ENCODE measurements at regions not wholly inside any gene's neighbourhood (a gene's known extent, or its start where the extent isn't known, plus 50 kb on each side); places are given as distances from the start of the nearest gene placed in this dataset.
"Not testable (repeated sequence)": the region's sequence is repeated elsewhere in the genome, so short reads cannot be mapped to it uniquely, and the experiment has no call there.

DNA sequence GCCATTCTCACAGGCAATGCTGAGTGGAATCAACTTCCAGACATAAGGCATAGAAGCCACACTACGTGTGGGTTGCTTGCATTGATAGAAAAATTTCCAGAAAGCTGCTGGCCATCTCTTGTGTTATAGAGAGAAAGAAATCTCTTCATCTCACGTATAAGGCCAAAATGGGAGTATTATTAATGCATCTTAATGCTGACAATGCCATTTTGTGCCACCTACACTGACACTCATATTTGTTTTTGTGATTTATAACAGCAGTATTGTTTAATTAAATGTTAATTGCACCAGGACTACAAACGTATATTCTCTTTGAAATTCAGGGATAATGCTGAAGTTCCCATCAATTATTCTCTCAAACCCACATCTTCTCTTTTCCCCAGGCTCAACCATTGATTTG, 56.1 kb upstream of the TMEM132D start:
- no peak for DNase-seq (ENCODE audit: low read depth, low spot score)

DNA sequence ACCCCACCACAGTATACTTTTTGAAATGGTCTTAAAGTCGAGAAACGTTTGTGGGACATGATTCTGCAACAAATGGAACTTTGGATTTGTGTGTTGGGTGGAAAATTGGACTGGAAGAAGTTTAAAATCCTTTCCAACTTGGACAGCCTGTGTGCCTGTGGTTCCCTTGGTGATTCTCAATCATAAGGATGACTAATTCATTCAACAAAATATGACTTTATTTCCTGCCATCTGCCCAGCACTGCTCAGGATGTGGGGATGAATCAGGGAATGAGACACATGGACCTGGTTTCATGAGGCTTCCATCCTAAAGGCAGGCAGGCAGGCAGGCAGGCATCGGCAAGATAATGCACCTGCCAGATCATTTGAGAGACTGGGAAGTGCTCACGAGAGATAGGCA, 57.3 kb upstream of the TMEM132D start:
- no peak for DNase-seq (ENCODE audit: low read depth, low spot score)

DNA sequence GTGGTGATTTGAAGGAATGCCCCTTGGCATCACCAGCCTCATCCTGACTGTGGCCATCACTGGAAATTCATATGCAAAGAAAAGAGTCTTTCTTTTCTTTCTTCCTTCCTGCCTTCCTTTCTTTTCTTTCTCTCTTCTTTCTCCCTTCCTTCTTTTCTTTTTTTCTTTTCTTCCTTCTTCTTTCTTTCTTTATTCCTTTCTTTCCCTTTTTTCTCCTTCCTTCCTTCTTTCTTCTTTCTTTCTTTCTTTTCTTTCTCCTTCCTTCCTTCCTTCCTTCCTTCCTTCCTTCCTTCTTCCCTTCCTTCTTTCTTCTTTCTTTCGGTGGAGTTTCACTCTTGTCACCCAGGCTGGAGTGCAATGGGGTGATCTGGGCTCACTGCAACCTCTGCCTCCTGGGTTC, 58.0 kb upstream of the TMEM132D start:
- no peak for DNase-seq (ENCODE audit: low read depth, low spot score)

DNA sequence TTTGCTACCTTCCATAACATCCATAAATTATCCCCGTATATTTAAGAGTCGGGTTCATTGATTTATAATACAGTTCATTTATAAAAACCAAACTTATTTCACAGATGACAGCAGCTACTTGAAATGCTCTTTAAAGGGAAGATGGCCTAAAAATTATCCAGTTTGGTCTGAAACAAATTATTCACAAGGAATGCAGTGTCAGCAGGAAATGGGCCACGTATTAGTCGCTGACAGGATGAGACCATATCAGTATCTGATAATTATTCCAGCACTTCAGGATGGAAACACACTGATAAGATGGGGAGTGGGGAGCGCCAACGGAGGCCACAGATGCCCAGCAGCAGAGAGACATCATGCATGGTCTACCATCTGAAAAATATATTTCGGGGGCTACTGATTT, 60.5 kb upstream of the TMEM132D start:
- no peak for DNase-seq (ENCODE audit: low read depth, low spot score)

DNA sequence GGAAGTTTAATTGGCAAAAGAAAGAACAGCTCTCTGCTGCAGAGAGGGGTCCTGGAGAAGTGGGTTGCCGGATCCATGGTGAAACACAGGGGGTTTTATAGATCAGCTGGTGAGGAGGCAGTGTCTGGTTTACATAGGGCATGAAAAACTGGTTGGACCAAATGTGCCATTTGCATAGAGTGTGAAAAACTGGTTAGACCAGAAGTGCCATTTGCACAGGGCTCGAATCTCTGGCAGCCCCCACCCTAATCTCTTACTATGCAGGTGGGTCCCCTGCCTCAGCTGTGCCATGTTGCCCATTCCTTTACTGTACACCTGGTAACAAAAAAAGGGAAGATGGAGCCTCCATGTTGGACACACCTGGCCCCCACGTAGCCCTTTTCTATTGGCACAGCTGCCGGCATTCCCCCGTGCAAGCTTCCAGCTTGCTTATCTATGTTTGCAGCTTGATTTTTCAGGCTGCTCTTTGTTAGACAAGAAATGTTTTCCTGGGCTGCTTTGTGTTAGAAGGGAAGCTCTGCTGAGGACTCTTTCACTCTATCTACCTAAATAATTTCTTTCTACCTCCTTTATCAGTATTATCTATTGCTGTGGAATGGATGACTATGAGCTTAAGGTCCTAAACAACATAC, 61.1 kb upstream of the TMEM132D start:
- no peak for DNase-seq (ENCODE audit: low read depth, low spot score)

DNA sequence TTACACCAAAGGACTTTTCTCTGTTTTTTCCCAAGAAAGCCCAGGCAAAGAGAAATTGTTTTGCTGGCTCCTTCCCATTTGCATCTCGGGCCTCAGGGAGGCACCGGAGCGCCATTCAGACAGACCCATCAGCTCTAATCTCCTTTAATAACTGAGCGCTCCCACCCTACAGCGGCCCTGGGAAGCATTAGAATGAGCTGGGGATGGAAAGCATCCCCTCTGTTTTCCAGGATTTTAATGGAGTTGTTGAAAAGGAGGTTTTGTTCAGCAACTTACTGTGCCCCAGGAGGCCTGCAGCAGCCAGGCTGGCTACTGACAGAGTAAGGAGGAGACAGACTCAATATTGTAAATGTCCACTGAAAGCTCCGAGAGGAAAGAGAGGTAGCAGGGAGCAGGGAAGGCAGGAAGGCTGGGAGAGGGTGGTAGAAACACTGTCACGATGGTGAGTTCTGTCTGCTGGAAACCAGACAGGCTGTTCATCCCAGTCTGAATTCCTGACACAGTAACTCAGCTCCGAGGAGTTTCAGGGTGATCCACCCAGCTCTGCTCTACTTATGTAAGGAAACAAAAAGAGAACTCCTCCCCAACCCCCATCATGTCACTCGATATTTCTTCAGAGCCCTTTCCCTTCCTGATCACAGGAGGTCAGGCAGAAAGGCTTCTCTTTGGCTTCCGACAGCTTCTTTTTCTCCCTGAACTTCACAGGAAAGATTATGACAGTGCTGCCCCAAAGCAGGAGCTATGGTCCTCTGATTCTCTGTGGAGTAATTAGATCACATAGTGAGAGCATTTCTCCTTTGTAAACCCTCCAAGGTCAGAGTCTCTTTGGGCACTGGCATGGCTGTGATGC, 62.5 kb upstream of the TMEM132D start:
- DNase-seq (ENCODE audit: low read depth, low spot score), result no peak

DNA sequence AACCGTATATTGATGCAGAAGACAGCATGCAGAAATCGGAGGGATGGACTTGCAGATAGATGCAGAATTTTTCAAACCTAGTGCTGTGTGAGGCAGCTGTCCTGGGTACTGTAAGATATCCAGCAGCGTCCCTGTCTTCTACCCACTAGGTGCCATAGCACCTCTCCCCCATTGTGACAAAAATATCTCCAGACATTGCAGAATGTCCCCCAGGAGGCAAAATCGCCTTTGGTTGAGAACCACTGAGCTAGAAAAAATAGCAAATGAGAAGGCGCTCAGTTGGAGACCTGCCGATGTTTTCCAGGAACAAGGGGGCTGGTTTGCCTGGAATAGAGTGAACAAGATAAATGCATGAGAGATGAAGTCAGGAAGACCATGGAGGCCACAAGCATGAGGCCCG, 67.9 kb upstream of the TMEM132D start:
- no peak for DNase-seq (ENCODE audit: low read depth, low spot score)

DNA sequence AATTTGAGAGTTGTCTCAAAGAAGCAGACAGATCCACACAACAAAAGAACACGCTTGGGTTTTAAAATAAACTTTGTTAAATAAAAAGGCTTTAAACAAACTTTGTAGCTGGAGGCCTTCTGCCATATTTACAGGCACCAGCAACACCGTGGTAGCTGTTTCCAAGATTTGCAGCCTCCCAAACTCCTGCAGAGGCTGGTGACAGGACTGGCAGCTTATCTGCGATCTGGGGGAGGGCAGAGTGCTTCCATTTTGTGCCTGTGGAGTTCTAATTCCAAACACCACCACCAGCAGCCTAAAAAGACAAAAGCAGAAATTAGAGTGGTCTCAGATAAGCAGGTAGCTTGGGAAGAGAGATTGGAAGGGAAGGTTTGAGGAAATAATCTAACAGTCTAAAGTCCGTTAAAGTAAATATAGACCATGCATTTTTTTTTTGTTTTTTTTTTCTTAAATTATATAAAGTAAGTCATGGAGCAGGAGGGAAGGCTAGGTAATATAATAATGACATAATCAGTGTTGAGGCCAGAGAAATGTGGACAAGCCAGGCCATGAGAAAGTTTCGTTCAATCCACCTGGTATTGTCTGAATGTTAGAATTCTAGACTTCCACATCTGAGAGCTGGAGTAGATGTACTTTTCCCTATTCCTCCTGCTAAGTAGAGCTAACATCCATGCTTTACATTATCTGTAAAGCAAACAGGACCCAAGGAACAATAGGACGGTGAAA, 69.6 kb upstream of the TMEM132D start:
- no peak for DNase-seq (ENCODE audit: low read depth, low spot score)

DNA sequence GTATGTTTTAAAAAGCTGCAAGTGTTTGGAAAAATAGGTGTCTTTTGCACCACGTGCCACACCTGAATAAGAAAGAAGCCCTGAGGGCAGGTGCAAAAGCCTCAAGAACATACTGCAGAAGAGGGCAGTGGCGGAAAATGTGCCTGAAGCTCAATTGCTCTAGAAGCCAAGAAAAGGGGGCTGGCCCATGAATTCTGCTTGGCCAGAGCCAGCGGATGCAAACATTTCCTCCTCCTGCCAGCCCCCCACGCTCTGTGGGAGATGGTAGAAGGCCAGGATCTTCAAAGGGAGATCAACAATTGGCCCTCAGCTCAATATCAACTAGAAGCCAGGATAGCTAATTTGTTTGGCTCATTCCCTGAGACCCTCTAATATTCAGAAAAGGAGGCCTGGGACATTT, 80.3 kb upstream of the TMEM132D start:
- DNase-seq (ENCODE audit: low read depth, low spot score), result no peak

DNA sequence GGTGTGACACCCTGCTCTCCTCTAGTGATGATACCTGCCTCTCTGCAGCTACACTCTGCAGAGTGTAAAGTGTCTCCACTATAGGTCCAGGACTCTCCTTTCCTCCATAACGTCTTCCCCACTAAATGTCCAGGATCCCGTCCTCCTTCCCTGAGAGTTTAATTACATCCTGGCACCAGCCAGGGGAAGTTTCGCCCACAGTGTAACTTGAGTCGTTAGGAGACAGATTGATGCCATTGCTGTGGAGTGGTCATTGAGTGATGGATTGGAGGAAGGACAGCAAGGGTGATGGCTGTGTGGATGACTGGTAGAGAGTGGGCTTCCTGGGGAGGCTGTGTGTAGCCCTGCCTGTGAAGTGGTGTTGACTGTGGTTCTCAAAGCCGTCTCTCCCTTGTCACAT, 84.0 kb upstream of the TMEM132D start:
- DNase-seq (ENCODE audit: low read depth, low spot score), result no peak

DNA sequence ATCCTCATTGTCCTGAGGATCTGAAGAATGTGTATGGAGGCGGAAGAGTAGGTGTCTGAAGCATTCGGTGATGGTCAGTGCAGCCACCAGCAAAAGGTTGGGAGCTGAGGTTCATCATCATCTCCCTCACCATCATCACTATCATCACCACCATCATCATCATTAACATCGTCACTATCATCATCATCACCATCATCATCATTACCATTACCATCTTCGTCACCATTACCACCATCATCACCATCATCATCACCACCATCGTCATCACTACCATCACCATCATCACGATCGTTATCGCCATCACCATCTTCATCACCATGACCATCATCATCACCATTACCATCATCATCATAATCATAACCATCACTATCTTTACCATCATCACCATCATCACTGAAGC, 90.8 kb upstream of the TMEM132D start:
- DNase-seq (ENCODE audit: low read depth, low spot score), result no peak

DNA sequence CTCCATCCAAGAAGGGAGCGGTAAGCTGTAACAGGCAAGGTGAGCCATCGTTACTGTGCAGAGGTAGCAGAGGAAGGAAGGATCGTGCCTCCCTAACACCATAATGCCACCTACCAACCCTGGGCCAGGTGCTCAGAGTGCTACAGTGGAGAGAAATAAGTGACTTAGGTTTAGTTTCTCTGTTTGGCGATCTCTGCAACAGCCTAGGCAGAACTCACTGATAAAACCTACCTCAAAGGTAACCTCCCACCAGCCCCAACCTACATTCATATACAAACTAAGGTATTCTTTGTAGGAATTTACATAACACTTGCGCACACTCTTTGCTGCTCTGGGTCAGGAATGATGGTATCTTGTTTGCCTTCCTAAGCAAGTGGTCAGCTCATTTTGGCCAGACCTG, 93.4 kb upstream of the TMEM132D start:
- no peak for DNase-seq (ENCODE audit: low read depth, low spot score)

DNA sequence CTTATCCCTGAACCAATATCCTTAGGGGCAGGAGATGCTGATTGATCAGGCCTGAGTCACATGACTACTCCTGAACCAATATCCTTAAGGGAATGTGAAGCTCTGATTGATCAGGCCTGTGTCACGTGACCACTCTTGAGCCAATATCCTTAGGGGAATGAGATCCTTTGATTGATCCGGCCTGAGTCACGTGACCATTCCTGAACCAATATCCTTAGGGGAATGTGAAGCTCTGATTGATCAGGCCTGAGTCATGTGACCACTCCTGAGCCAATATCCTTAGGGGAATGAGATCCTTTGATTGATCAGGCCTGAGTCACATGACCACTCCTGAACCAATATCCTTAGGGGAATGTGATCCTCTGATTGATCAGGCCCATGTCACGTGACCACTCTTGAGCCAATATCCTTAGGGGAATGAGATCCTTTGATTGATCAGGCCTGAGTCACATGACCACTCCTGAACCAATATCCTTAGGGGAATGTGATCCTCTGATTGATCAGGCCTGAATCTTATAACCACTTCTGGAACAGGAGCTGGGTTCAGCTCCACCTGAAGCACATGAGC, 100.6 kb upstream of the TMEM132D start:
- not testable (repeated sequence) for DNase-seq (ENCODE audit: low read depth, low spot score)

DNA sequence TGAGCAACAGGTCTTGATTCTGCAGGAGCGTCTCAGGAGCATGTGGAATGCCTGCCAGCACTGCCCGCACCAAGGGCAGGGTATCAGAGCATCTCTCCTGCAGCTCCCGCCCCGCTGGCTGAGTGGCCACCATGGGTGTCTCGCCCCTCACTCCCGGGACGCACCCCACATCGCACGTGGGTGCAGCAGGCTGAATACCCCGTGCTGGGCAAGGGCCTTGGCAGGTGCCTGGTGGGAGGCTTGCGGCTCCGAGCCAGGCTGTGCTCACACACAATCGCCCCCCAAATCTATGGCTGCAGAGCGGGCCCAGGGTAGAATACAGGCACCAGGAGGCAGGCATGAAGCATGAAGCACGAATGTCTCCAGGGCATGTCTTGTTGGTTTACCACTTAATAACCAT, 103.9 kb upstream of the TMEM132D start:
- no peak for DNase-seq (ENCODE audit: low read depth, low spot score)

DNA sequence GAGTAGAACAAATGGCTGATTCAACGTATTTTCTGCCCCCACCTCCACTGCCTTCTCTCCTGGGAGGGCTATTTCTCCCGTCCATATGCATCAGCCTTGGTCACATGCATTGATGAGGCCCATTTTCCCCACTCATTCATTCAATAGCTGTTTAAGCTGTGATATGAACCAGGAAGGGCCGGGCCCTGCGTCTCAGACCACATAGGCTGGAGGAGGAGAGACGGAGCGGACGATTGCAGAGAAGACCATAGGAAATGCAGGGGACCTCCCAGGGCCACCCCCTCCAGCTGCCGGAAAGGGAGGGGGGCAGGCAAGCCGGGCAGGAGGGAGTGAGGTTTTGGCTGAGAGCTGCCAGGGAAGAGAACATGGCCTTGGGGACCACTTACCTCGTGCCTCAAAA, 104.4 kb upstream of the TMEM132D start:
- DNase-seq (ENCODE audit: low read depth, low spot score), result no peak

DNA sequence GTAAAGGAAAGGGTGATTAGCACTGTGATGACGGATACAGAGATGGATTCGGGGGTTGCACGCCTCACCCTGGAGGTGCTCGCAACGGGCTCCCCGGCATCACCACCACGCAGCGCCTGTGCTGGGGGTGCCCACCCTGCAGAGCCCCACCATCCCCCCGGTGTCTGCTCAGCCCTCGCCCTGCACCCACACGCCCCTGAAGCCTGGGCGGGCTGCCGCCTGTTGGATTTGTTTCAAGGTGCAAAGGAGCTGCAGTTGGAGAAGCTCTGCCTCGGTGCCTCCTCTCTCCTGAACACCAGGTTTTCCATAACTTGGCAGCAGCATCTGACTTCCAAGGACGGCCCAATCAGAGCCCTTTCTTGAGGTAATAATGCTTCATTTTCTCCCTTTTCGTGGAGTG, 106.1 kb upstream of the TMEM132D start:
- no peak for DNase-seq (ENCODE audit: low read depth, low spot score)

DNA sequence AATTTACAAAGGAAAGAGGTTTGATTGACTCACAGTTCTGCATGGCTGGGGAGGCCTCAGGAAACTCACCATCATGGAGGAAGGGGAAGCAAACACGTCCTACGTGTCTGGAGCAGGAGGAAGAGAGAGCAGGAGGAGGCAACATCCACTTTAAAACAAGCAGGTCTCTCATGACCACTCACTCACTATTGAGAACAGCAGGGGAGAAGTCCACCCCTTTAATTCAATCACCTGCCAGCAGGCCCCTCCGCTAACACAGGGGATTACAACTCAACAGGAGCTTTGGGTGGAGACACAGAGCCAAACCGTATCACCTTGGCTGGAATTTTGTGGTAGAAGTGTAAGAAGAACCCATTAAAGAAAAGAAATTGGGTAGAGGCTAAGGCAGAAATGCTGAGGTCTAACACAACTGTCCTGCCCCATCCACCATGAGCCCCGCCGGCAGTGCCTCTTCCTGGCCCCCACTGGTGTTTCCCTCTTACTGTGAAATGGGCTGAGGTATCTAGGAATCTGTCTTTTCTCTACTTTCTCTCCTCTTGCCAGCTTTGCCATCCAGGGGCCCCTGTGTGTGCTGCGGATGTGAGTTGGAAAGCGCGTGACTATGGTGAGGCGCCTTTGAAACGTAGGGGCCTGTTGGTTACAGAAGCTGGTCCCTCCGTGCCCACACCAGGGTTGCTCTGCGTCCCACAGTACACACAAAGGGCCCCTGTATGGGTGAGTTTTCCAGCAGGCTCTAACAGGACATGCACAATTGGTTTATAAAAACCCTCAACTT, 108.0 kb upstream of the TMEM132D start:
- DNase-seq (ENCODE audit: low read depth, low spot score), result no peak

DNA sequence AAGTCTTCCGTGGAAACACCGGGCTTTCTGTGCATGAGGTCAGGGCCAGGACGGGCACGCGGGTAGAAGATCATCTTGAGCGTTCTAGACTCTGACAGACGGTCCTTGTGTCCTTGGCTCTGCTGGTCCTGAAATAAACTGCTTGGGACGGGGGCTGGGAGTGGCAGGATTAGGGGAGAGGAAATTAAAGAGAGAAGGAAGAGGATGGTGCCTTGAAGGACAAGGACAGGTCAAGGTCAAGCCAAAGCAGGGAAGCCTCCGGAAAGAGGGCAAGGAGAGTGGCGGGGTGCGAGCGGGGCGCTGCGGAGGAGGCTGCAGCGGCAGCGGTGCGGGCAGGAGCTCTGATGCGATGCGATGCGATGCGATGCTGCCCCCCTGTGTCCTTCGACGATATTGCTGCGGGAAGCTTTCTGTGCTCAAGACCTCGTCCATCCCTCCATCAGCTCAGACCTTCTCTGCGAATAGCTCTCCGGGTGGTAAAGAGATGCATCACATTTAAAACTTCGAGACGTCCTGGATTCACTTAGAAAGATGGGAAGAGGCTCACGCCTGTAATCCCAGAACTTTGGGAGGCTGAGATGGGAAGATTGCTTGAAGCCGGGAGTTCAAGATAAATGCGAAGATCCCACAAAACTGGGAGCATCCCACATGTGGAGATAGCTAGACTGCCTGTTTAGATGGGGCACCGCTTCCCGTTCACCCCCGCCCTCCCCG, 110.1 kb upstream of the TMEM132D start:
- no peak for DNase-seq (ENCODE audit: low read depth, low spot score)

DNA sequence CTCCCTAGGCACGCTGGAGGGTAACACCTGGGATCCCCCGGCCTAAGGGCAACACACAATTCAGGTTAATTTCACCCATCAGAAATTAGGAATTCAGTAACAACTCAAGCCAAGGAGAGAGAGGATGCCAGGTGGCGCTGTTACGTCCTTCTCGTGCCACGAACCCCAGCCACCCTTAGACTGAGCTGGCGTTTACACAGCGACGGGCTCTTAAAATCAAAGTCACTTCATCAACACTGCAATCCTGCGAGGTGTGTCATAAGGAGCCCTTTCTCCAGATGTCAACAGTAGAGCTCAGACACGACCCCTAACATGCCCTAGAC, 110.6 kb upstream of the TMEM132D start:
- no peak for DNase-seq (ENCODE audit: low read depth, low spot score)

DNA sequence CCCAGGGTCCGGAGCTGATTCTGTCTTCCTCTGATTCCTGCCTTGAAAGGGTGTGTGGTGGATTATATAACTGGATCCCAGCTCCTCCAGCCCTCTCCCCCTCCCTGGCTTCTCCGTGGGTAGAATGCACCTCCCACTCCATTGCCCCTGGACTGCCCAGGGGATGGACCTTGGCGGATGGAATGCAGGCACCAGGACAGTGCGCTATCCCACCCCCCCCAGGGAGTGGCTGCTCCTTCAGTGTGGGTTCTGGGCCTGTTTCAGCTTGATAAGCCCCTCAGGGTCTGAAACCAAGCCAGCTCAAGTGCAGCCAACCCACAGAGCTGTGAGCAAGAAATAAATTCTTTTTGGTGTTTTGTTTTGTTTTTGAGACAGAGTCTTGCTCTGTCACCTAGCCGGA, 112.4 kb upstream of the TMEM132D start:
- no peak for DNase-seq (ENCODE audit: low read depth, low spot score)

DNA sequence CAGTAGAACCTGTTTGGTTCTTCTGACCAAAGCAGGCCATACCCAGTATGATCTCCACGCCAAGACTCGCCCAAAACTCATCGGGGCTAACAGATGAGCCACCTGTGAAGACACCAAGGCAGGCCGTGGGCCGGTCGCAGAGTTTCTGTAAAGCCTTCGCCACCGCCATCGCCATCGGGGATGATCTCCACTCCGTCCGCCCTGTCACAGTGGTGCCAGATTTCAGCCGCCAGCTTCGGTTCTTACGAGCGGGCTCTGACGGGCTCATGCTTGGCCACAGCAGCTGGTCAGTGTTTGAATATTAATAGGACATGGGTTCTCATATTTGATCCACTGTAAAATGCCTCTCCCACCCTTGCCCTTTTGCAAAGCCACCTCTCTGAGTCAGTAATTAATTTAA, 113.2 kb upstream of the TMEM132D start:
- DNase-seq (ENCODE audit: low read depth, low spot score), result no peak

Measured in activated CD4-positive, CD25-positive, alpha-beta regulatory T cell treated with anti-CD3 and anti-CD28 coated beads, Interleukin-2, amount 50 U/mL, for 16 hours (primary cell).